Lower leg skin (tissue), 4 donors: ENCODE measurements at regions not wholly inside any gene's neighbourhood (a gene's known extent, or its start where the extent isn't known, plus 50 kb on each side); places are given as distances from the start of the nearest gene placed in this dataset.

Source experiments
- DNase-seq, 2 donors: peaks; one replicate each; pipeline ENCODE4 v3.0.0-alpha.2; 2019; ENCODE audit warnings: low spot score in 2 of 2
- H3K4me3 ChIP-seq: fragments of 200-600 bp; sonication (generic); 2 replicates; pipeline ENCODE4 v1.5.1; 2017; ENCODE audit warnings: mild to moderate bottlenecking, low read depth; ENCODE audit not compliant: poor library complexity, severe bottlenecking
- POLR2A ChIP-seq, 2 donors: fragments of 450-650 bp; IDR thresholded peaks; one replicate each; pipeline ENCODE4 v1.6.1; 2016 to 2017; ENCODE audit warnings: antibody characterized with exemption in 2 of 2, mild to moderate bottlenecking in 1 of 2, moderate library complexity in 1 of 2
- WGBS, 2 donors: methylation state at CpG; one replicate each; pipeline ENCODE4 v1.1.5; 2018; 5-methylcytosine and 5-hydroxymethylcytosine counted together
- intact Hi-C: fragments of 100-400 bp; cut with DNase I; formaldehyde crosslinking; loops from one replicate; pipeline ENCODE4 v1.15.0; 2023; ENCODE audit warnings: low total_unique reads
- TF ChIP-seq, protein P1 (sequence below), 3 donors: fragments of 450-650 bp; IDR thresholded peaks; one replicate each; pipeline ENCODE4 v1.5.1; 2016; ENCODE audit warnings: antibody characterized with exemption in 3 of 3, mild to moderate bottlenecking in 3 of 3, moderate library complexity in 2 of 3

- H3K4me3 ChIP-seq, result no peak overlapping the region
- intact Hi-C loops, result no loop called here
- DNase-seq, result no peak
- TF ChIP-seq, protein P1, sequence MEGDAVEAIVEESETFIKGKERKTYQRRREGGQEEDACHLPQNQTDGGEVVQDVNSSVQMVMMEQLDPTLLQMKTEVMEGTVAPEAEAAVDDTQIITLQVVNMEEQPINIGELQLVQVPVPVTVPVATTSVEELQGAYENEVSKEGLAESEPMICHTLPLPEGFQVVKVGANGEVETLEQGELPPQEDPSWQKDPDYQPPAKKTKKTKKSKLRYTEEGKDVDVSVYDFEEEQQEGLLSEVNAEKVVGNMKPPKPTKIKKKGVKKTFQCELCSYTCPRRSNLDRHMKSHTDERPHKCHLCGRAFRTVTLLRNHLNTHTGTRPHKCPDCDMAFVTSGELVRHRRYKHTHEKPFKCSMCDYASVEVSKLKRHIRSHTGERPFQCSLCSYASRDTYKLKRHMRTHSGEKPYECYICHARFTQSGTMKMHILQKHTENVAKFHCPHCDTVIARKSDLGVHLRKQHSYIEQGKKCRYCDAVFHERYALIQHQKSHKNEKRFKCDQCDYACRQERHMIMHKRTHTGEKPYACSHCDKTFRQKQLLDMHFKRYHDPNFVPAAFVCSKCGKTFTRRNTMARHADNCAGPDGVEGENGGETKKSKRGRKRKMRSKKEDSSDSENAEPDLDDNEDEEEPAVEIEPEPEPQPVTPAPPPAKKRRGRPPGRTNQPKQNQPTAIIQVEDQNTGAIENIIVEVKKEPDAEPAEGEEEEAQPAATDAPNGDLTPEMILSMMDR (IDR thresholded peaks at IDR 0.05), result no peak
- 93% methylated on average over 13 of the region's 13 CpGs for WGBS, 2 donors
These were observed 97.1 kb upstream of the CELF4 start for GRCh38 chr18:37662546-37663339.

GRCh38 chr18:37662099-37662498 is 96.5 kb upstream of the CELF4 start:
- H3K4me3 ChIP-seq, result no peak overlapping the region
- no peak for TF ChIP-seq POLR2A (IDR thresholded peaks at IDR 0.05)
- TF ChIP-seq, protein P1 (IDR thresholded peaks at IDR 0.05), result no peak
- 81 to 84% methylated on average over 3 of the region's 3 CpGs for WGBS, 2 donors
- no peak for DNase-seq
- intact Hi-C loops, result no loop called here

- intact Hi-C loops, result no loop called here
- no peak overlapping the region for H3K4me3 ChIP-seq
- TF ChIP-seq, protein P1 (IDR thresholded peaks at IDR 0.05), result no peak
- no peak for TF ChIP-seq POLR2A (IDR thresholded peaks at IDR 0.05)
- 93 to 97% methylated on average over 4 of the region's 4 CpGs for WGBS, 2 donors
- DNase-seq, result no peak
These were observed 95.9 kb upstream of the CELF4 start for GRCh38 chr18:37661478-37661877.

- TF ChIP-seq POLR2A (IDR thresholded peaks at IDR 0.05), result no peak
- TF ChIP-seq, protein P1 (IDR thresholded peaks at IDR 0.05), result no peak
- no peak overlapping the region for H3K4me3 ChIP-seq
- 89 to 90% methylated on average over 4 of the region's 4 CpGs for WGBS, 2 donors
- no peak for DNase-seq
- intact Hi-C loops, result no loop called here
These were observed 95.5 kb upstream of the CELF4 start for GRCh38 chr18:37661061-37661460.

- no peak for DNase-seq
- intact Hi-C loops, result no loop called here
- no peak for TF ChIP-seq POLR2A (IDR thresholded peaks at IDR 0.05)
- TF ChIP-seq, protein P1 (IDR thresholded peaks at IDR 0.05), result no peak
- WGBS, 2 donors, result 68 to 78% methylated on average over 2 of the region's 2 CpGs
- no peak overlapping the region for H3K4me3 ChIP-seq
These were observed 95.1 kb upstream of the CELF4 start for GRCh38 chr18:37660658-37661057.

DNA sequence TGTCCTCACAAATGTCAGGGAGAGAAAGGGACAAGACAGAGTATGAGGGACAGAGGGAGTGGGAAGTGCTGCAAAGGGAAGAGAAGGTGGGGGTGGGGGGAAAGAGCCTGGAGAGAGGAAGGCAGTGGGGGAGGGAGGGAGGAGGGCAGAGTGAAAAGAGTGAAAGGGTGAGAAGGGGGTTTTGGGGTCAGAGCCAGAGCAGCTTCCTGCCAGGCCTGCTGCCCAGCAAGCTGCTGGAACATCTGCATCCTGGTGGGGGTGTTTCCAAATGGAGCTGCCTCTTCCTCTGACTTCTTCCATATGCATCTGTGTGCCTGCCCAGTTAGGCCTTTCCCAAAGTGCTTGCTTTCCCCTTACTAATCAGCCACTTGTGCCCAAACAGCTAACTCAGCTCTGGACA is 94.3 kb upstream of the CELF4 start:
- DNase-seq, result no peak
- intact Hi-C loops, result no loop called here
- H3K4me3 ChIP-seq, result no peak overlapping the region
- TF ChIP-seq, protein P1 (IDR thresholded peaks at IDR 0.05), result no peak
- no peak for TF ChIP-seq POLR2A (IDR thresholded peaks at IDR 0.05)
